ENCODE measurements at regions not wholly inside any gene's neighbourhood (a gene's known extent, or its start where the extent isn't known, plus 50 kb on each side); places are given as distances from the start of the nearest gene placed in this dataset.

GRCh38 chr18:47410139-47410538, 158.7 kb upstream of the SKOR2 start:
- intact Hi-C loops (cut with micrococcal nuclease) (no loop called here), dilution Hi-C loops (cut with MboI; ENCODE audit: extremely low pct_ligation_motif_present, low sequenced_read_pairs) (no loop called here)
- Histone ChIP-seq H3K4me3 (replicated peaks in 1 of 3; ENCODE audit: insufficient read depth in 1 of 3, low read depth in 1 of 3, low read length in 3 of 3) (no peak overlapping the region), H4K20me1 (replicated peaks; ENCODE audit: control insufficient read depth, extremely low read depth, insufficient read depth, low read length) (no peaks in the 10 kb centered on the region), H3K4me1 (ENCODE audit: control insufficient read depth, extremely low read depth, insufficient read depth, low read length) (no peaks in the 10 kb centered on the region), H2AFZ (ENCODE audit: low read depth, low read length) (no peak overlapping the region), H3K9me3 (replicated peaks; ENCODE audit: control insufficient read depth, insufficient read depth, low read length) (peaks cover 2% of the 10 kb centered on the region), H3K4me2 (ENCODE audit: insufficient read depth, low read length) (no peak overlapping the region), H3K27me3 (ENCODE audit: control insufficient read depth in 2 of 2, insufficient read depth in 2 of 2, low read length in 2 of 2) (no peaks in the 10 kb centered on the region), H3K79me2 (ENCODE audit: control insufficient read depth, insufficient read depth, low read length) (no peaks in the 10 kb centered on the region), H3K27ac (ENCODE audit: insufficient read depth, low read depth, low read length) (no peak overlapping the region), H3K36me3 (ENCODE audit: control insufficient read depth in 2 of 2, extremely low read depth in 1 of 2, insufficient read depth in 2 of 2, low read length in 2 of 2) (no peaks in the 10 kb centered on the region), H3K9me1 (replicated peaks; ENCODE audit: control insufficient read depth, extremely low read depth, insufficient read depth, low read length) (no peaks in the 10 kb centered on the region), H3K9ac (replicated peaks; ENCODE audit: extremely low read depth, insufficient read depth, low read length) (no peak overlapping the region)
- FAIRE-seq (no peak), DNase-seq (ENCODE audit: low read depth, low spot score) (no peak)
- TF ChIP-seq JUN (IDR thresholded peaks at IDR 0.05; ENCODE audit: borderline replicate concordance, insufficient read depth, insufficient read length, low read depth) (no peak), EZH2 (IDR thresholded peaks at IDR 0.05; ENCODE audit: borderline replicate concordance, low read depth, low read length, severe bottlenecking) (no peak), MYC (IDR thresholded peaks at IDR 0.05; ENCODE audit: low read depth, low read length) (no peak), POLR2A (IDR thresholded peaks at IDR 0.05; ENCODE audit: low read depth, low read length) (no peak), GATA2 (IDR thresholded peaks at IDR 0.05; ENCODE audit: insufficient read depth, insufficient read length, low read depth, low read length) (no peak), POLR2AphosphoS5 (IDR thresholded peaks at IDR 0.05; ENCODE audit: insufficient read depth, low read depth, low read length) (no peak), FOS (IDR thresholded peaks at IDR 0.05; ENCODE audit: borderline replicate concordance, insufficient read depth, low read length) (no peak), CTCF (IDR thresholded peaks at IDR 0.05; ENCODE audit: extremely low read depth in 1 of 2, insufficient read depth in 1 of 2, low read depth in 1 of 2, low read length in 2 of 2) (no peak)
- TF ChIP-seq, protein P1, sequence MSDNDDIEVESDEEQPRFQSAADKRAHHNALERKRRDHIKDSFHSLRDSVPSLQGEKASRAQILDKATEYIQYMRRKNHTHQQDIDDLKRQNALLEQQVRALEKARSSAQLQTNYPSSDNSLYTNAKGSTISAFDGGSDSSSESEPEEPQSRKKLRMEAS (IDR thresholded peaks at IDR 0.05; ENCODE audit: insufficient read depth, insufficient read length), result no peak
- CTCF ChIA-PET, result no interaction called here
- POLR2A ChIA-PET, result no interaction called here
- no TSS peak for BruUV-seq (replicated peaks)
